ENCODE measurements at regions not wholly inside any gene's neighbourhood (a gene's known extent, or its start where the extent isn't known, plus 50 kb on each side); places are given as distances from the start of the nearest gene placed in this dataset.

DNA sequence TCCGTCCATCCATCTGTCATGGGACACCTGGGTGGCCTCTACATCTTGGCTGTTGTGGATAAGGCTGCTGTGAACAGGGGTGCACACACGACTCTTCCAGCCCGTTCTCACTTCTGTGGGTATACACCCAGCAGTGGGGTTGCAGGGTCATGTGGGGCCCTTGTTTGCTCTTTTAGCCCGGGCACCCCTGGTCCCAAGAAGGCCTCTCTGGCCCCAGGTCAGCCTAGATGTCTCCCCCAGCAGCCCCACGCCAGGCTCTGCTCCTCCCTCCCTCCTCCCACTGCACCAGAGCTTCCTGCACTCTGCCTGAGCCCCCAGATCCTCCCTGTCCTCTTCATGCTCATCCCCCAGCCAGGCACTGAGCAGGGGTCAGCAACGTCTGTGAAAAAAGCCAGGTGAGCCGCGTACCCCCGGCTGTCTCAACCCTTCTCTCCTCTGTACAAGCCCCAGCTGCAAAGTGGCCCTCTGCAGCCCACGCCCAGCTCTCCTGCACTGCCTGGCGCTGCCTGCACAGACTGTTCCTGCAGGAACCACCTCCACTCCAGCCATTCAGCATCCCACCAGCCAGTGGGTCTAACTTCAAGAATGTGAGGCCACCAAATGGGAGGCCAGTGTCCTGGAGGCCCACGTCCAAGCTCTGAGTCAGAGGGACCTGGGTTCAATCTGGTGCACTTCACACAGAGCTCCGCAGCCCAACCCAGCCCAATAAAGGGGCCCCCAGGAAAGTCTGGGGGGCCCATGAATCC, 1508.9 kb downstream of the BRD1 start (continued):
- TF ChIP-seq, protein P1, sequence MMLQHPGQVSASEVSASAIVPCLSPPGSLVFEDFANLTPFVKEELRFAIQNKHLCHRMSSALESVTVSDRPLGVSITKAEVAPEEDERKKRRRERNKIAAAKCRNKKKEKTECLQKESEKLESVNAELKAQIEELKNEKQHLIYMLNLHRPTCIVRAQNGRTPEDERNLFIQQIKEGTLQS (IDR thresholded peaks at IDR 0.05), result no peak
- TF ChIP-seq ZFX (IDR thresholded peaks at IDR 0.05) (no peak), YY1 (IDR thresholded peaks at IDR 0.05; ENCODE audit: extremely low read depth, insufficient replicate concordance, low read depth, low read length) (no peak), RAD21 (IDR thresholded peaks at IDR 0.05; ENCODE audit: low read depth) (no peak), EZH2 (IDR thresholded peaks at IDR 0.05) (no peak), SIN3A (IDR thresholded peaks at IDR 0.05; ENCODE audit: low read depth) (no peak)
- TF ChIP-seq, protein P2, sequence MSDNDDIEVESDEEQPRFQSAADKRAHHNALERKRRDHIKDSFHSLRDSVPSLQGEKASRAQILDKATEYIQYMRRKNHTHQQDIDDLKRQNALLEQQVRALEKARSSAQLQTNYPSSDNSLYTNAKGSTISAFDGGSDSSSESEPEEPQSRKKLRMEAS (IDR thresholded peaks at IDR 0.05), result no peak

DNA sequence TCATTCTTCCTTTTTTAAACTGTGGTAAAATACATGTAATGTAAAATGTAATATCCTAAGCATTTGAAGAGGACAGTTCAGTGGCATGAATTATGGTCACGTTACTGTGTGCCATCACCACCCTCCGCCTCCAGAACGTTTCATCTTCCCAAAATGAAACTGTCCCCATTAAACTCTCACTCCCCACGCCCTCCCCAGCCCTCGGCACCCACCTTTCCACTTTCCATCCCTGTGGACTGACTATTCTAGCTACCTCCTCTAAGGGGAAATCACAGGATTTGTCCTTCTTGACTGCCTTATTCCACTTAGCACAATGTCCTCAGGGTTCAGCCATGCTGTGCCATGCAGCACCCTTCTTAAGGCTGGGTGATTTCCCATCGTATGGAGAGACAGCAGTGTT, 1509.5 kb downstream of the BRD1 start:
- ChIA-PET POLR2A (no interaction called here), CTCF (no interaction called here), RAD21 (ENCODE audit: low non-redundant PET in 1 of 2, low total read pairs in 2 of 2, uncharacterized antibody in 2 of 2, unreplicated experiment in 2 of 2) (no interaction called here)
- ATAC-seq, result no peak
- BruUV-seq (replicated peaks), result no TSS peak
- 0 out of 2 replicates have a peak, but pooled peaks cover 4% of the 10 kb centered on the region for H3K27me3 ChIP-seq (ENCODE audit: insufficient read depth, low read length)
- DNase-seq (ENCODE audit: low read depth, low spot score), result no peak
- no peaks in the 10 kb centered on the region for H3K36me3 ChIP-seq (ENCODE audit: control insufficient read depth in 1 of 2, insufficient read depth in 2 of 2, low read length in 2 of 2)
- peaks cover 0 to 7% of the 10 kb centered on the region in 2 experiments; a peak in 2 of 4 replicates for H3K9me3 ChIP-seq (ENCODE audit: control insufficient read depth in 1 of 2, insufficient read depth in 1 of 2, low read depth in 1 of 2, low read length in 2 of 2)
- no peak overlapping the region for H3K4me2 ChIP-seq (ENCODE audit: low read length)
- H3K27ac ChIP-seq (ENCODE audit: low read depth, low read length), result no peak overlapping the region
- no peak overlapping the region for H3K4me3 ChIP-seq (replicated peaks in 1 of 2; ENCODE audit: low read depth in 1 of 2, low read length in 2 of 2)
- H4K20me1 ChIP-seq (ENCODE audit: insufficient read depth), result no peaks in the 10 kb centered on the region
- H3K4me1 ChIP-seq (ENCODE audit: control insufficient read depth in 1 of 2, insufficient read depth in 2 of 2, low read length in 2 of 2), result no peaks in the 10 kb centered on the region
- intact Hi-C loops (cut with micrococcal nuclease), result no loop called here
- H3K9ac ChIP-seq (ENCODE audit: low read length), result no peak overlapping the region
- H3K79me2 ChIP-seq (ENCODE audit: insufficient read depth, low read length), result no peaks in the 10 kb centered on the region
- TF ChIP-seq SIN3A (IDR thresholded peaks at IDR 0.05; ENCODE audit: low read depth) (no peak), SRF (IDR thresholded peaks at IDR 0.05; ENCODE audit: low read depth) (no peak), EGR1 (IDR thresholded peaks at IDR 0.05; ENCODE audit: low read depth) (no peak), JUND (IDR thresholded peaks at IDR 0.05) (no peak), RAD21 (IDR thresholded peaks at IDR 0.05; ENCODE audit: low read depth) (no peak), EZH2 (IDR thresholded peaks at IDR 0.05) (no peak), FOSL1 (IDR thresholded peaks at IDR 0.05; ENCODE audit: low read depth) (no peak), CEBPB (IDR thresholded peaks at IDR 0.05; ENCODE audit: low read depth) (no peak), YY1 (IDR thresholded peaks at IDR 0.05; ENCODE audit: extremely low read depth, insufficient replicate concordance, low read depth, low read length) (no peak), ELF1 (IDR thresholded peaks at IDR 0.05; ENCODE audit: borderline replicate concordance, low read depth) (no peak), POLR2A (IDR thresholded peaks at IDR 0.05; ENCODE audit: borderline replicate concordance, extremely low read depth, insufficient read depth, insufficient read length) (no peak)
- TF ChIP-seq, protein P2 (IDR thresholded peaks at IDR 0.05), result no peak
- TF ChIP-seq, protein P3, sequence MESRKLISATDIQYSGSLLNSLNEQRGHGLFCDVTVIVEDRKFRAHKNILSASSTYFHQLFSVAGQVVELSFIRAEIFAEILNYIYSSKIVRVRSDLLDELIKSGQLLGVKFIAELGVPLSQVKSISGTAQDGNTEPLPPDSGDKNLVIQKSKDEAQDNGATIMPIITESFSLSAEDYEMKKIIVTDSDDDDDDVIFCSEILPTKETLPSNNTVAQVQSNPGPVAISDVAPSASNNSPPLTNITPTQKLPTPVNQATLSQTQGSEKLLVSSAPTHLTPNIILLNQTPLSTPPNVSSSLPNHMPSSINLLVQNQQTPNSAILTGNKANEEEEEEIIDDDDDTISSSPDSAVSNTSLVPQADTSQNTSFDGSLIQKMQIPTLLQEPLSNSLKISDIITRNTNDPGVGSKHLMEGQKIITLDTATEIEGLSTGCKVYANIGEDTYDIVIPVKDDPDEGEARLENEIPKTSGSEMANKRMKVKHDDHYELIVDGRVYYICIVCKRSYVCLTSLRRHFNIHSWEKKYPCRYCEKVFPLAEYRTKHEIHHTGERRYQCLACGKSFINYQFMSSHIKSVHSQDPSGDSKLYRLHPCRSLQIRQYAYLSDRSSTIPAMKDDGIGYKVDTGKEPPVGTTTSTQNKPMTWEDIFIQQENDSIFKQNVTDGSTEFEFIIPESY (IDR thresholded peaks at IDR 0.05; ENCODE audit: extremely low read depth, insufficient replicate concordance, low read length), result no peak
- no peaks in the 10 kb centered on the region for H3K9me2 ChIP-seq (ENCODE audit: insufficient read depth)
- H2AFZ ChIP-seq (ENCODE audit: low read depth, low read length, poor library complexity, severe bottlenecking), result no peak overlapping the region
